ENCODE measurements at regions not wholly inside any gene's neighbourhood (a gene's known extent, or its start where the extent isn't known, plus 50 kb on each side); places are given as distances from the start of the nearest gene placed in this dataset.

GRCh38 chr6:166877906-166878305 is 78.4 kb downstream of the RNASET2 start:
- no peak for DNase-seq (ENCODE audit: low spot score)

DNA sequence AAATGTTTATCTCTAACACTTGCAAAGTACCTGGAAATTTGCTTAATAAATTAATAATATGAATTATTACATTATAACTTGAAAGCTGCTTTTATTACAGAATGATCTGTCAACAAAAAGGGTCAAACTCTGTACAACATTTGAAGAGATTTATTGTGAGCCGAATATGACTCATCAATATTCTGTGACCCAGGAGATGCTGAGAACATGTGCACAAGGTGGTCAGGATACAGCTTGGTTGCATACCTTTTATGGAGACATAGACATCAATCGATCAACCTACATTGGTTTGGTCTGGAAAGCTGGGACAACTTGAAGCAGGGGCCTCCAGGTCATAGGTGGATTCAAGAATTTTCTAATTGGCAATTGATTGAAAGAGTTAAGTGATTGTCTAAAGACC is 79.0 kb downstream of the RNASET2 start:
- DNase-seq (ENCODE audit: low spot score), result no peak

GRCh38 chr6:166872531-166873009 is 83.8 kb downstream of the RNASET2 start:
- DNase-seq (ENCODE audit: low spot score), result no peak

DNA sequence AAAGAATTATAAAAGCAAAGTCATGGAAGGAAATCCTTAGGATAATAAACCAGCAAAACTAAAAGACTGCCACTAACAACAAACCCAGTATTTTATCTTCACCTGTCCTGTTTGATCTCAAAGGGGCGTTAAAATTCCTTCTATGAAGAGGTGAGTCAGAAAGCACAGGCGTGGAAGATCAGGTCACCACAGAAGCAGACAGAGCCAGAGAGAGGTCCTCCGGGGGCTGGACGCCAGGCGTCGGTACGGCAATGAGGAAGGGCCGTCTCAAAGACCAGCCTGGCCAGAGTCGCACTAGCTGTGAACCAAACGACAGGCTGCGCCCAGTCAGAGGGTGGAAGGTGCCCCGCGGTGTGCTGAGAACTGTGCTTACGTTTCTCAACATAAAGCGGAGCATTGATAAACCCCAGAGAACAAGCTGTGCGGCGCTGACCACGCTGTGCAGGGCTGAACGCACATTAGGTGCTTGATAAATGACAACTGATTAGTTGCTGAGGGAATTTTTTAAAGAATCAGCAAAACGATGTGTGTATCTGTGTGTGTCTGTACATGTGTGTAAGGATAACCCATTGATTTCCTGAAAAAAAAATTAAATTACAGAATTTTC is 85.6 kb downstream of the RNASET2 start:
- no peak for DNase-seq (ENCODE audit: low spot score)

GRCh38 chr6:166866839-166867637 is 89.3 kb downstream of the RNASET2 start:
- no peak for DNase-seq (ENCODE audit: low spot score)

DNA sequence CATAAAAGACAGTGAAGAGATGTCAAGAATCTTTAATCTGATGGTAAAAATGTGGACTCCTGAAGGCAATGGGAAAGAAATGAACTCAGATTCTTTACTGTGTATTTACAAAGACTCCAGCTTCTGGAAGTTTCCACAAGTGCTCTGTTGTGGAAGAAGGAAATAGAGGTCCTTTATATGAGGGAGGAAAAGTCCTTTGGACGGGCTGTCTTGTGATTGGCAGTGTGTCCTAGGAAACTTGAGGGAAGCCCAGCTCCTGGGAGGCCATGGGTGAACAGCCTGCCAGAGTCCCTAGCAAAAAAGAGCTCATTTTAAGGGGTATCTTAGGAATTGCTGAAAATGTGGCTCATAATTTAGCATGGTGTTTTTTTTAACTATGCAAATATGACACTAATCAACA is 92.0 kb downstream of the RNASET2 start:
- DNase-seq (ENCODE audit: low spot score), result no peak

- DNase-seq (ENCODE audit: low spot score), result no peak
Measured at GRCh38 chr6:166862978-166863530, 93.3 kb downstream of the RNASET2 start.

GRCh38 chr6:166862287-166862977 is 93.9 kb downstream of the RNASET2 start:
- DNase-seq (ENCODE audit: low spot score), result no peak

- no peak for DNase-seq (ENCODE audit: low spot score)
Measured at GRCh38 chr6:166861961-166862286, 94.4 kb downstream of the RNASET2 start.

DNA sequence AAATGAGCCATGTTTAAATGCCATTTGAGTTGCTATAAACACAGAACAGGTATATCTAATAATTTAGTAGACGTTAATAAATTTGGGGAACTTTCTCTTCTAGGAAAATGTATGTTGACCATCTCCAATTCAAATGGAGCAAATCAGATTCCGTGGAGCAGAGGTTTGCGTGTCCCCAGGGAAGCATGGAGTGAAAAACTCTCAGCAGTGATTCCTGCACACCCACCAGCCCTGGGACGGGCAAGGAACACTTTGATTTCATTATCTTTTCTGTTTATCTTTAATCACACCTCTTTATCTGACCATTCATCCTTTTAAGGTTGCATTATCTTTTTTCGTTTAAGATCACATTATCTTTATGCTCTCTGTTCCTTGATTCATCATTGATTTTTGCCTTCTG is 95.0 kb downstream of the RNASET2 start:
- no peak for DNase-seq (ENCODE audit: low spot score)

DNA sequence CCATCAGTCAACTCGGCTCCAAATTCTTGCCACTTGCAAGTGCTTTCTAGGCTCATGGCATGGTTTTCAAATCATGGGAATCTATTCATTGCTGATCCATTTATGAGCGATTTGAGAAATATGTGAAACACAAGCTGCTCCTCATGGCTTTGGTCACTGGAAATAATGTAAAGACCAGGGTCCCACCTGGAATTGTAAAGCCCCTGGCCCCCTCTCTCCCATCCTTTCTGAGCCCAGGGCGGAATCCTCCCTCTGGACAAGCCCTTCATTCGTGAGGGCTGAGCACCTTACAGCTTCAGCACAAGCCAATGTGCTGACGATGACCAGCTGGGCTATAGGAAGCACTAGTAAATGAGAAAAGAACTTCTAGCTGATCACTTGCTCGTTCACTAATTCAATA is 96.0 kb downstream of the RNASET2 start:
- no peak for DNase-seq (ENCODE audit: low spot score)

- DNase-seq (ENCODE audit: low spot score), result no peak
Measured at GRCh38 chr6:166855416-166855815, 100.9 kb downstream of the RNASET2 start.

DNA sequence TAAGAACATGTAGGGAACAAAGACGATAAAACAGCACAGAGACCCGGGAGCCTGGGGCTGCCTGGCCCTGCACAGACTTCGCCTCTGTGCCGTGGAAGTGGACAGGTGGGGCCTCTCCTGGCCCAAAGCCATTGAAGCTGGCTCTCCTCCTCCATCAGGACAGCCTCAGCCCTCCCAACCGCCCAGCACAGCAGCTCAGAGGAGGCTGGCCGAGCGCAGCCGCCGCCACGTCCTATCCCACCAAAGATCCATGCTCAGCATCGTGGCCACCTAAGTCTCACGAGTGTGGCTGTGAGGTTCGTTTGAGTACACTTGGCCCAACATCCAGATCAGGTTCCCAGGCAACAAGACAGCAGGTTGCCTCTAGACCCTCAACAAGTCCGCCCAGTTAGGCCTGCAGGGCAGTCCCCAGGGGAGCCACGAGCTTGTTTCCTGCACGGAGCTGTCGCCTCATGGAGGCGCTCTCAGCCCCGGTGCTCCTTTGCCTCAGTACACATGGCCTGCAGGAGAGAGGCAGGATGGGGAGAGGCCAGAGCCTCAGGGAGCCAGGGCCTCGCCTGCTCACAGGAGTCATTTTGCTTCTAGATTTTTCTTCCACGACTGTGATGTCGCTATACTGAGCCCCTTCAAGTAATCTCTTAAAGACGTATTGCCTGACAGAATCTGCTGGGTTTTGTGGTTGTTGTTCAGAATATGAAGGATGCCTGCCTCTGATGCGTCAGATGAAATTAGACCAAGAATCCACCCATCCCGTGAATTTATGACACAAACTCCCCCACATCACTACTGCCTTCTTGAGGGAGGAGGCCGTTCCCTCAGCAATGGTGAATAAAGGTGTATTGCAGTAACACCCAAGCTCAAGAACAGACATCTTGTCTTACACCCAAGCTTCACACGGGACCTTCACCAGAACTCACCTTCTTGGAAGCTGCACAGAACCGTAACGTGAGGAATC is 102.7 kb downstream of the RNASET2 start:
- no peak for DNase-seq (ENCODE audit: low spot score)

GRCh38 chr6:166852451-166852975 is 103.8 kb downstream of the RNASET2 start:
- DNase-seq (ENCODE audit: low spot score), result no peak

GRCh38 chr6:166851911-166852310 is 104.4 kb downstream of the RNASET2 start:
- DNase-seq (ENCODE audit: low spot score), result no peak

DNA sequence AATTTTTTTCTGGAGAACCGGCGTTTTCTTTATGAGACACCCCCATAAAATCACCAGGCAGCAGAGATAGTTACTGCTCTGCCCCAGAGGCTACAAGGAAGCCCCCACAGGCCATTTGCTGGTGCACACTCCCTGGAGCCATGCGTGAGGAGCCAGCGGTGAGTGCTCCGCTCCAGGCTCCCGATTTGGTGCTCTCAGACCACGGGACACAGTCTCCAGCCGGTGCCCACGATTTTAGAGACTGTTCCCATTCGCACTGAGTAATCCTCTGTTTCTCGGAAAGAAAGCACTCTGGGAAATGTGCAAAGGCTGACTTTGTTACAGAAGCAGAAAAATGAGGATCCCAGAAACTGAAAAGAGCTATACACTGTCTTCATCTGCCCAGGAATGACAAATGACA is 104.9 kb downstream of the RNASET2 start:
- DNase-seq (ENCODE audit: low spot score), result no peak

GRCh38 chr6:166850677-166851076 is 105.7 kb downstream of the RNASET2 start:
- no peak for DNase-seq (ENCODE audit: low spot score)

DNA sequence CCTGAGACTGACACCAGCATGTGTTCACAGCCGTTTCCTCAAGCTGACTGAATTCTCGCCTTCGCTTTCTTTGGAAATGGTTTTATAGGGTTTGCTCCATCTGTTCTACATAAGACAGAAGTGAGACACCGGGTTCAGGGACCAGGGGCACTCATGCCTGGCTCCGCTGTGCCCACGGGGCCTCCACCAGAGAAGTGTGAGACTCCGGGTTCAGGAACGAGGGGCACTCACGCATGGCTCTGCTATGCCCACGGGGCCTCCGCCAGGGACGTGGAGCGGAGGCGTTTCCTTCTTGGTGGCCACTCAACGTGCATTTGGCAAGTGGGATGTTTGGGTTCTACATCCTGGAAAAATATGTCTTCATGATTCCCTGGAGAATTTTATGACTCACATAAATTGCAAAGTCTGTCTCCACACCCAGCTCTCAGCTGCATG is 106.6 kb downstream of the RNASET2 start:
- DNase-seq (ENCODE audit: low spot score), result no peak

GRCh38 chr6:166848979-166849748 is 107.2 kb downstream of the RNASET2 start:
- no peak for DNase-seq (ENCODE audit: low spot score)
